Osteoblast (primary cell): ENCODE measurements at regions not wholly inside any gene's neighbourhood (a gene's known extent, or its start where the extent isn't known, plus 50 kb on each side); places are given as distances from the start of the nearest gene placed in this dataset.

ENCODE experiments used
- DNase-seq: peaks from one replicate; pipeline ENCODE4 v3.0.0; 2011; ENCODE audit warnings: low spot score, mixed read lengths; ENCODE audit not compliant: insufficient read length; ENCODE audit errors: missing footprints
- H2AFZ ChIP-seq: 2 replicates; pipeline ENCODE4 v1.6.0; 2011; ENCODE audit warnings: mild to moderate bottlenecking, low read length
- H3K27ac ChIP-seq: 2 replicates; pipeline ENCODE4 v1.5.1; 2011; ENCODE audit warnings: mild to moderate bottlenecking, low read depth, low read length, moderate library complexity
- H3K27me3 ChIP-seq: 2 replicates; pipeline ENCODE4 v1.6.0; 2012; ENCODE audit warnings: mild to moderate bottlenecking, control low read depth, inconsistent platforms, low read length, moderate library complexity; ENCODE audit not compliant: insufficient read depth
- H3K36me3 ChIP-seq: 2 replicates; pipeline ENCODE4 v1.5.1; 2011; ENCODE audit warnings: mild to moderate bottlenecking, low read length, control low read depth, moderate library complexity; ENCODE audit not compliant: insufficient read depth
- H3K4me1 ChIP-seq: 2 replicates; pipeline ENCODE4 v1.5.1; 2011; ENCODE audit warnings: mild to moderate bottlenecking, low read length, control low read depth, moderate library complexity; ENCODE audit not compliant: insufficient read depth
- H3K4me2 ChIP-seq: 2 replicates; pipeline ENCODE4 v1.6.0; 2011; ENCODE audit warnings: mild to moderate bottlenecking, low read length; ENCODE audit not compliant: insufficient read depth
- H3K4me3 ChIP-seq: fragments of 200-600 bp; sonication (generic); 3 replicates; pipeline ENCODE4 v1.5.1; 2012; ENCODE audit warnings: mild to moderate bottlenecking, low read length, inconsistent platforms; ENCODE audit not compliant: insufficient read depth
- H3K79me2 ChIP-seq: 2 replicates; pipeline ENCODE4 v1.6.0; 2012; ENCODE audit warnings: mild to moderate bottlenecking, low read length, control low read depth, inconsistent platforms; ENCODE audit not compliant: insufficient read depth
- H3K9me3 ChIP-seq: 2 replicates; pipeline ENCODE4 v1.5.1; 2011; ENCODE audit warnings: low read depth, low read length, control low read depth
- H4K20me1 ChIP-seq: 2 replicates; pipeline ENCODE4 v1.6.0; 2012; ENCODE audit warnings: mild to moderate bottlenecking, low read length, control low read depth; ENCODE audit not compliant: insufficient read depth
- CTCF ChIP-seq: IDR thresholded peaks from 2 replicates; pipeline ENCODE4 v1.5.1; 2011; ENCODE audit warnings: mild to moderate bottlenecking, low read depth, low read length, moderate library complexity; ENCODE audit errors: extremely low read depth

DNA sequence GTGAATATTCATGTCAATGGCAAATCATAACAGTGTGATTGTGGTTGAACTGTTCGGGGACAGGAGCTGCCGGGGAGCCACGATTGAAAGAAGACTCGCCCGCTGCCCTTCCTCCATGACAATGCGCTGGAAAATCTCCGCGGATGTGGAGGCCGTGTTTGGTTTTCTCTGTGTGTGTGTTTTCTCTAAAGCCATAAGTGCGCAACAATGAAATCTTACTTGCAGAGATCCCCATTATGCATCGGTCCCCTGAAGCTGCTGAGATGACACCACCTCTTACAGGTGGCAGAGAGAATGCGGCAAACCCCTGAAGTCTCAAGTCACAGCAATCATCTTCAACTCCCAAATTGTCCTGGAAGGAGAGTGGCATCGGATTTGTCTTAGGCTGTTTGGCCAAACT lies 442.3 kb upstream of the MKI67 start:
- Histone ChIP-seq H2AFZ (no peak overlapping the region), H3K79me2 (no peaks in the 10 kb centered on the region), H3K27me3 (no peaks in the 10 kb centered on the region), H3K9me3 (no peaks in the 10 kb centered on the region), H3K4me3 (no peak overlapping the region), H3K4me1 (no peaks in the 10 kb centered on the region), H3K27ac (no peak overlapping the region), H4K20me1 (no peaks in the 10 kb centered on the region), H3K4me2 (no peak overlapping the region), H3K36me3 (no peaks in the 10 kb centered on the region)
- no peak for TF ChIP-seq CTCF
- DNase-seq = no peak

- Histone ChIP-seq H3K27ac (no peak overlapping the region), H3K36me3 (no peaks in the 10 kb centered on the region), H3K4me3 (no peak overlapping the region), H3K27me3 (no peaks in the 10 kb centered on the region), H3K4me1 (no peaks in the 10 kb centered on the region), H3K4me2 (no peak overlapping the region), H3K9me3 (no peaks in the 10 kb centered on the region), H2AFZ (no peak overlapping the region), H3K79me2 (no peaks in the 10 kb centered on the region), H4K20me1 (no peaks in the 10 kb centered on the region)
- no peak for TF ChIP-seq CTCF
- no peak for DNase-seq
Observed at GRCh38 chr10:128568990-128569945, 443.0 kb upstream of the MKI67 start.

DNA sequence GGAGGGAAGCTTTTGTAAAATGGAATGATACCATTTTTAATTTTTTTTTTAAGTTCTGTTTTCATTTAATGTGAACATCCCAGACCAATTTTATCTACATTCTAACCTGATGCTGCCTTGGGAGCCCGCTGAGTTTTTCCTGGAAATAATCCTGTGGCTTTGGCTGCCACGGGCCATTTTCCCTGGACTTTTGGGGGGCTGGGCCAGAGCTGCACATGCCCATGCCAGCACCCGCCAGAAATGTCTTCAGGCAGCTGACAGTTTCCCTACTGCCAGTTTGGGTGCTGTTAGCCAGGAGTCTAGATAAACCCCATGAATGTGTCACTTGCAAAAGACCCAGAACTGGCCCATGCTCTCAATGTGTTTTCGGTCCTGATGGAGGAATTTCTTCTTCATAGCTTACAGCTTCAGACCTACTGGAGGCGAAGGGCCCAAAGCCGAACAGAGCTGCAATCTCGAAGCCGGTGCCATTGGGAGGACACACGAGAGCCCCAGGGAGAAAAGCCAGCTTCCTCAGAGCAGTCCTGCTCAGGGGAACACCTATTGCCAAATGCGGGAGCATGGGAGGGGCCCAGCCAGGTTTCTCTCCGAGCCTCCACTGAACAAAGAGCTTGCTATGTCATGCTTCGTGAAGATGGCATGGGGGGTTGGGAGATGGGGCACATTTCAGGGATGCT lies 444.2 kb upstream of the MKI67 start:
- Histone ChIP-seq H3K4me3 (no peak overlapping the region), H2AFZ (no peak overlapping the region), H3K79me2 (no peaks in the 10 kb centered on the region), H3K36me3 (no peaks in the 10 kb centered on the region), H3K4me1 (no peaks in the 10 kb centered on the region), H4K20me1 (no peaks in the 10 kb centered on the region), H3K27ac (no peak overlapping the region), H3K27me3 (no peaks in the 10 kb centered on the region), H3K4me2 (no peak overlapping the region), H3K9me3 (no peaks in the 10 kb centered on the region)
- DNase-seq = no peak
- no peak for TF ChIP-seq CTCF

- H3K4me3 ChIP-seq = no peak overlapping the region
- no peak overlapping the region for H3K27ac ChIP-seq
- H2AFZ ChIP-seq = no peak overlapping the region
- H3K4me2 ChIP-seq = no peak overlapping the region
- no peaks in the 10 kb centered on the region for H3K27me3 ChIP-seq
- DNase-seq = no peak
- H3K36me3 ChIP-seq = no peaks in the 10 kb centered on the region
- H3K79me2 ChIP-seq = no peaks in the 10 kb centered on the region
- no peaks in the 10 kb centered on the region for H3K9me3 ChIP-seq
- TF ChIP-seq CTCF = no peak
- no peaks in the 10 kb centered on the region for H3K4me1 ChIP-seq
- no peaks in the 10 kb centered on the region for H4K20me1 ChIP-seq
Observed at GRCh38 chr10:128571071-128571470, 444.8 kb upstream of the MKI67 start.
